Prostate gland (tissue), 2 donors: ENCODE measurements at regions not wholly inside any gene's neighbourhood (a gene's known extent, or its start where the extent isn't known, plus 50 kb on each side); places are given as distances from the start of the nearest gene placed in this dataset.

Source experiments
- DNase-seq: peaks from one replicate; pipeline ENCODE4 v3.0.0-alpha.2; 2019; ENCODE audit warnings: low spot score
- H3K27ac ChIP-seq, 2 donors: fragments of 200-600 bp; sonication (generic); 2 replicates each; pipeline ENCODE4 v1.5.1; 2017 to 2019
- H3K27me3 ChIP-seq: fragments of 200-600 bp; sonication (generic); replicated peaks from 2 replicates; pipeline ENCODE4 v1.5.1; 2019; ENCODE audit not compliant: insufficient read depth
- H3K36me3 ChIP-seq, 2 donors: fragments of 200-600 bp; sonication (generic); 1 replicate in 1 of 2; 2 replicates in 1 of 2; pipeline versions ENCODE4 v1.5.1 to v1.8.1; 2017 to 2019
- H3K4me1 ChIP-seq: fragments of 200-600 bp; sonication (generic); replicated peaks from 2 replicates; pipeline ENCODE4 v1.5.1; 2019
- H3K4me3 ChIP-seq, 2 donors: fragments of 200-600 bp; sonication (generic); 2 replicates each; pipeline ENCODE4 v1.5.1; 2017 to 2019
- H3K9me3 ChIP-seq: fragments of 200-600 bp; sonication (generic); 2 replicates; pipeline ENCODE4 v1.5.1; 2017
- POLR2A ChIP-seq: fragments of 450-650 bp; IDR thresholded peaks from one replicate; pipeline ENCODE4 v1.6.1; 2016; ENCODE audit warnings: antibody characterized with exemption, mild to moderate bottlenecking
- POLR2AphosphoS5 ChIP-seq: sonication (generic); formaldehyde crosslinking; IDR thresholded peaks from one replicate; pipeline ENCODE4 v1.6.1; 2017; ENCODE audit warnings: antibody characterized with exemption
- WGBS: methylation state at CpG from one replicate; pipeline ENCODE4 v1.1.5; 2018; 5-methylcytosine and 5-hydroxymethylcytosine counted together
- intact Hi-C: fragments of 100-400 bp; cut with DNase I; formaldehyde crosslinking; loops from one replicate; pipeline ENCODE4 v1.14.2; 2022
- TF ChIP-seq, protein P1 (sequence below), 4 experiments: fragments of 200-600 bp in 2 of 4; fragments of 450-650 bp in 2 of 4; sonication (generic) in 2 of 4; IDR thresholded peaks; 1 replicate in 3 of 4; 2 replicates in 1 of 4; pipeline ENCODE4 v1.5.1; 2016 to 2019; ENCODE audit warnings: antibody characterized with exemption in 4 of 4, mild to moderate bottlenecking in 2 of 4, moderate library complexity in 2 of 4

DNA sequence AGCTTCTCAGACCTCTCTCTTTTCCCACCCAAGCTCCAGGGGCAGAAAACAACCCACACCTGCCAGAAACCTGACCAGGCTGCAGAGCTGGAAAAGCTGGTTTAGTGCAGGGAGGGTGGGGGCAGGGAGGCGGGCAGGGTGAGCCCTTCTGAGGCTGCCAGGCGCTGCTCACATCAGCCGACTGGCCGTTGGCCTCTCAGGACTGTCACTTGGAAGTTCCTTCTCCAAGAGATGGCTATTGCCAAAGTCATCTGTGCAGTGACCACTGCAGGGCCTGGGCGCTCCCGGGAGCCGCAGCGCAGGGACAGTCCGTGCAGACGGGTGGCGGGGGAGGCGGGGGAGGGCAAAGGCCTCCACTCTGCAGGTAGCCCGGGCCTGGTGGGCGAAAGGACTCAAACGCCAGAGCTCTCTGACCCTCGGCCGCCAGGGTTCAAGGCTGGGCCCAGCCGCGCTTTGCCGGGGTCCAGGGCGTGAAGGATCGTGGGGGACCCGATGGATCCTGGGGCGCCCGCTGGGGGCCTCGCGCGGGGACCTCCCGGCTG lies 205.0 kb upstream of the IER5L start:
- 3% methylated on average over 22 of the region's 29 CpGs for WGBS
- peak; percentile 92 for DNase-seq
- no peaks in the 10 kb centered on the region for H3K27me3 ChIP-seq
- no peaks in the 10 kb centered on the region for H3K36me3 ChIP-seq
- no peak for TF ChIP-seq POLR2A
- TF ChIP-seq POLR2AphosphoS5, result peak; percentile 78
- H3K9me3 ChIP-seq, result no peaks in the 10 kb centered on the region
- H3K4me3 ChIP-seq, result peak overlapping the region; percentile 41 to 45
- peaks cover 7% of the 10 kb centered on the region for H3K4me1 ChIP-seq
- intact Hi-C loops, result loop anchor here (10.0 kb wide), 1 partner anchor 222 kb away; no protein-coding TSS in a partner anchor
- peak overlapping the region; percentile 97 to 99 for H3K27ac ChIP-seq

DNA sequence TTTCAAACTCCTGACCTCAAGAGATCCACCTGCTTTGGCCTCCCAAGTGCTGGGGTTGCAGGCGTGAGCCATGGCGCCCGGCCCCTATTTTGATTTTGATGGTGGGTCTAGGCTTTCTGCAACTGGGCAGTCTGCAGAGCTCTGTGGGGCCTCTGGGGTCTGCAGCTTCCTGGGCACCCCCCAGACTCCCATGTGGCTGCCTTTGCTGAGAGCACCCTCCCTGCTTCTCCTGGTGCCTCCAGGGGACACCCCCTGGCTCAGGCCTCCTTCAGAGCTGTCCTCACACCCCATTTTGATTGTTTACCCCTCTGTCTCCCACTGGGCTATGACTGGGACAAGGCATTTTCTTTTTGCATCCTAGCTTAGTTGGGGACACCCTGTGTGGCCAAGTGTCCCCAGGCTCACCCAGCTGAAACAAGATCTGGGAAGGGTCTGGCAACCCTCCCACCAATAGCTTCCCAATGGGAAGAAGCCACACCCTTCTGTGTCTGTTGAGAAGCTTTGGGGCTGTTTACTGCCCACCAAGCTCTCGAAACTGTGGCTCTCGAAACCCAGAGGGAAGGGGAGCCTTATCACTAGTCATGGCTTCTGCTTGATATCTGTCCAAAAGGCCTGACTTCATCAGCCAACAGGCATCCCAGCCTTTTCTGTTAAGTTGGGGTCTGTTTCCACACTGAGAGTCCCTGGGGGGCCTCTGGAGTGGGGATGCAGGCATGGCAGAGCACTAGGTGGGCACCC lies 204.4 kb upstream of the IER5L start:
- WGBS, result 69% methylated on average over 5 of the region's 5 CpGs
- Histone ChIP-seq H3K27me3 (no peaks in the 10 kb centered on the region), H3K9me3 (no peaks in the 10 kb centered on the region), H3K36me3 (no peaks in the 10 kb centered on the region), H3K4me1 (peaks cover 7% of the 10 kb centered on the region), H3K27ac (peak overlapping the region; percentile 97 to 99), H3K4me3 (peak overlapping the region in 1 of 2 donors; percentile 41)
- no peak for DNase-seq
- intact Hi-C loops, result loop anchor here (10.0 kb wide), 1 partner anchor 222 kb away; no protein-coding TSS in a partner anchor
- TF ChIP-seq, protein P1, sequence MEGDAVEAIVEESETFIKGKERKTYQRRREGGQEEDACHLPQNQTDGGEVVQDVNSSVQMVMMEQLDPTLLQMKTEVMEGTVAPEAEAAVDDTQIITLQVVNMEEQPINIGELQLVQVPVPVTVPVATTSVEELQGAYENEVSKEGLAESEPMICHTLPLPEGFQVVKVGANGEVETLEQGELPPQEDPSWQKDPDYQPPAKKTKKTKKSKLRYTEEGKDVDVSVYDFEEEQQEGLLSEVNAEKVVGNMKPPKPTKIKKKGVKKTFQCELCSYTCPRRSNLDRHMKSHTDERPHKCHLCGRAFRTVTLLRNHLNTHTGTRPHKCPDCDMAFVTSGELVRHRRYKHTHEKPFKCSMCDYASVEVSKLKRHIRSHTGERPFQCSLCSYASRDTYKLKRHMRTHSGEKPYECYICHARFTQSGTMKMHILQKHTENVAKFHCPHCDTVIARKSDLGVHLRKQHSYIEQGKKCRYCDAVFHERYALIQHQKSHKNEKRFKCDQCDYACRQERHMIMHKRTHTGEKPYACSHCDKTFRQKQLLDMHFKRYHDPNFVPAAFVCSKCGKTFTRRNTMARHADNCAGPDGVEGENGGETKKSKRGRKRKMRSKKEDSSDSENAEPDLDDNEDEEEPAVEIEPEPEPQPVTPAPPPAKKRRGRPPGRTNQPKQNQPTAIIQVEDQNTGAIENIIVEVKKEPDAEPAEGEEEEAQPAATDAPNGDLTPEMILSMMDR (IDR thresholded peaks at IDR 0.05), result no peak
- no peak for TF ChIP-seq POLR2AphosphoS5
- TF ChIP-seq POLR2A, result no peak

DNA sequence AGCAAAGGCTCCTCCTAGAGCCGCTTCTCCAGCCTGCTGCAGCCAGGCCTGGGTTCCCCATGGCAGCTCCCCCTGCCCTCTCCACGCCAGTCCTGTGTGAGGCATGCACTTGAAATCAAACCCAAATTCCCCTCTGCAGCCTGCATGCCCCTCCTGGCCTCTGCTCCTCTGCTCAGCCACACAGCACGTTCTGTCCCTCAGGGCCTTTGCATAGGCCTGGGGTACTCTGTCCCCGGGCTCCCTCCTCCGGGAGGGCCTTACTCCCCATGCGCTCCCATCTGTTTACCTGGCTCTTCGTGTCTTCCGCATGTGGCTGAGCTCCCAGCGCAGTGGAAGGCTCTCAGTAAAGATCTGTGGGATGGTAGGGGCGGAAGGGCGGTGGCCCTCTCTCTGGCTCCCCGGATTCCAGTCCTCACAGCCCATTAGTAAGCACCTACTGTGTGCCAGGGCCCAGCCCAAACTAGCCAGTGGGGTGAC lies 203.5 kb upstream of the IER5L start:
- TF ChIP-seq POLR2AphosphoS5 (no peak), POLR2A (no peak)
- TF ChIP-seq, protein P1 (IDR thresholded peaks at IDR 0.05), result no peak
- DNase-seq, result no peak
- H3K27me3 ChIP-seq, result no peaks in the 10 kb centered on the region
- no peaks in the 10 kb centered on the region for H3K9me3 ChIP-seq
- no peak overlapping the region for H3K4me3 ChIP-seq
- WGBS, result 85% methylated on average over 12 of the region's 12 CpGs
- peaks cover 7% of the 10 kb centered on the region for H3K4me1 ChIP-seq
- intact Hi-C loops, result loop anchor here (10.0 kb wide), 1 partner anchor 223 kb away; no protein-coding TSS in a partner anchor
- no peak overlapping the region for H3K27ac ChIP-seq
- H3K36me3 ChIP-seq, result no peaks in the 10 kb centered on the region

DNA sequence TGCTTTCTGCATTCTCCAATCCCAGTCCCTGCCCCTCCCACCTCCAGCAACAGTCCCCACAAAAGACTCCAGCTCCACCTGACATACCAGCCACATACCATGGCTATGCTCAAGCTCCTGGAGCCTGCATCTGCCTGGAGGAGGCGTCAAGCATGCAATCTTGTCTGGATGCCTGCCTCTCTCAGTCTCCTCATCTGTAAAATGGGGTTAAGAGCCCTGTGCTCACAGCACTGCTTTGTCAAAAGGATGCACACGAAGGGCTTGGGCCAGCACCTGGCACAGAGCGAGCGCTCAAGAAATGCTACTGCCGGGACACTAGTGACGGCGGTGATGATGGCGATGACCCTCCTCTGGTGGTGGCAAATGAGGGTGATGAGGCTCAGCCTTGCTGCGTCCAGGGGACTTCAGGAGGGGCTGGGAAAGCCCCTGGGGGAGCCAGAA lies 202.9 kb upstream of the IER5L start:
- no peak overlapping the region for H3K4me3 ChIP-seq
- no peak for TF ChIP-seq POLR2AphosphoS5
- TF ChIP-seq, protein P1 (IDR thresholded peaks at IDR 0.05), result no peak
- no peak for TF ChIP-seq POLR2A
- intact Hi-C loops, result loop anchor here (10.0 kb wide), 1 partner anchor 224 kb away; no protein-coding TSS in a partner anchor
- peaks cover 7% of the 10 kb centered on the region for H3K4me1 ChIP-seq
- DNase-seq, result no peak
- 86% methylated on average over 9 of the region's 9 CpGs for WGBS
- no peaks in the 10 kb centered on the region for H3K9me3 ChIP-seq
- no peaks in the 10 kb centered on the region for H3K36me3 ChIP-seq
- no peaks in the 10 kb centered on the region for H3K27me3 ChIP-seq
- no peak overlapping the region for H3K27ac ChIP-seq

DNA sequence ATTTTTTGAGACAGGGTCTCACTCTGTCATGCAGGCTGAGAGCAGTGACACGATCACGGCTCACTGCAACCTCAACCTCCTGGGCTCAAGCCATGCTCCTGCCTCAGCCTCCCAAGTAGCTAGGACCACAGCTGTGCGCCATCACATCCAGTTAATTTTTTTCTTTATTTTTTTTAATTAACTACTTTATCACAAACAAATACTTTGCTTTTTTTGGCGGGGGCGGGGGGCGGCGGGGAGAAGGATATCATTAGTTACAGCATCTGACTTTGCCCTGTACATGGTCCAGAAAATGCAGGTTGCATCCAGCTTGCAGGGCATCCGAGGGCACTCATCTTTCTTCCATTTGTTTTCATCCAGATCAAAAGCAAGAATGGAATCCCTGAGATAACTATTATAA lies 201.8 kb upstream of the IER5L start:
- Histone ChIP-seq H3K36me3 (no peaks in the 10 kb centered on the region), H3K27ac (no peak overlapping the region), H3K4me1 (peaks cover 7% of the 10 kb centered on the region), H3K4me3 (no peak overlapping the region), H3K27me3 (no peaks in the 10 kb centered on the region), H3K9me3 (no peaks in the 10 kb centered on the region)
- DNase-seq, result no peak
- no peak for TF ChIP-seq POLR2AphosphoS5
- TF ChIP-seq POLR2A, result no peak
- TF ChIP-seq, protein P1 (IDR thresholded peaks at IDR 0.05), result no peak
- intact Hi-C loops, result loop anchor here (10.0 kb wide), 1 partner anchor 225 kb away; no protein-coding TSS in a partner anchor
- WGBS, result 75% methylated on average over 8 of the region's 8 CpGs
